DOHH2 (cell line): ENCODE measurements at regions not wholly inside any gene's neighbourhood (a gene's known extent, or its start where the extent isn't known, plus 50 kb on each side); places are given as distances from the start of the nearest gene placed in this dataset.

Source experiments
- H3F3A ChIP-seq: fragments of 200-600 bp; sonication (generic), shearing (Covaris generic); 2 replicates; pipeline ENCODE4 v1.6.0; 2016; ENCODE audit warnings: antibody characterized with exemption, mild to moderate bottlenecking; ENCODE audit not compliant: control insufficient read depth, insufficient read depth
- H3K27ac ChIP-seq: fragments of 200-600 bp; sonication (generic); 2 replicates; pipeline ENCODE4 v1.5.1; 2014; ENCODE audit warnings: low read depth, mild to moderate bottlenecking, low read length, moderate library complexity
- H3K27me3 ChIP-seq: fragments of 200-600 bp; sonication (generic); 2 replicates; pipeline ENCODE4 v1.6.1; 2014; ENCODE audit warnings: mild to moderate bottlenecking, low read length, mixed read lengths; ENCODE audit not compliant: control insufficient read depth
- H3K36me3 ChIP-seq: fragments of 200-600 bp; sonication (generic); 2 replicates; pipeline ENCODE4 v1.6.1; 2014; ENCODE audit warnings: mild to moderate bottlenecking, low read length, moderate library complexity, mixed read lengths; ENCODE audit not compliant: control insufficient read depth
- H3K4me1 ChIP-seq: fragments of 200-600 bp; sonication (generic); 2 replicates; pipeline ENCODE4 v1.6.1; 2014; ENCODE audit warnings: mild to moderate bottlenecking, low read length, mixed read lengths; ENCODE audit not compliant: control insufficient read depth
- H3K4me2 ChIP-seq: fragments of 200-600 bp; sonication (generic); 2 replicates; pipeline ENCODE4 v1.6.0; 2014; ENCODE audit warnings: mild to moderate bottlenecking, low read length, moderate library complexity
- H3K4me3 ChIP-seq: fragments of 200-600 bp; sonication (generic); 2 replicates; pipeline ENCODE4 v1.5.1; 2014; ENCODE audit warnings: mild to moderate bottlenecking, low read length, mixed read lengths
- H3K79me2 ChIP-seq: fragments of 200-600 bp; sonication (generic); 2 replicates; pipeline ENCODE4 v1.6.1; 2014; ENCODE audit warnings: mild to moderate bottlenecking, low read length, mixed read lengths; ENCODE audit not compliant: control insufficient read depth
- H3K9me2 ChIP-seq: fragments of 200-600 bp; sonication (generic); replicated peaks from 2 replicates; pipeline ENCODE4 v1.6.1; 2014; ENCODE audit warnings: mild to moderate bottlenecking, low read length, mixed read lengths; ENCODE audit not compliant: control insufficient read depth
- H3K9me3 ChIP-seq: fragments of 200-600 bp; sonication (generic); 2 replicates; pipeline ENCODE4 v1.6.1; 2014; ENCODE audit warnings: antibody characterized with exemption, low read length, mixed read lengths; ENCODE audit not compliant: control insufficient read depth, insufficient read depth
- H4K20me1 ChIP-seq: fragments of 200-600 bp; sonication (generic); 2 replicates; pipeline ENCODE4 v1.6.0; 2014; ENCODE audit warnings: low read depth, mild to moderate bottlenecking, antibody characterized with exemption, low read length, moderate library complexity; ENCODE audit not compliant: control insufficient read depth, insufficient read depth
- EZH2phosphoT487 ChIP-seq: fragments of 200-600 bp; sonication (generic); IDR thresholded peaks from 2 replicates; pipeline ENCODE4 v1.6.1; 2017; ENCODE audit warnings: borderline replicate concordance, mild to moderate bottlenecking, antibody characterized with exemption, low read length, moderate library complexity, mixed read lengths
- TF ChIP-seq, protein P1 (sequence below): fragments of 200-600 bp; sonication (generic); IDR thresholded peaks from one replicate; pipeline ENCODE4 v1.5.1; 2014; ENCODE audit warnings: antibody characterized with exemption, mild to moderate bottlenecking, low read depth, low read length; ENCODE audit not compliant: poor library complexity, severe bottlenecking

DNA sequence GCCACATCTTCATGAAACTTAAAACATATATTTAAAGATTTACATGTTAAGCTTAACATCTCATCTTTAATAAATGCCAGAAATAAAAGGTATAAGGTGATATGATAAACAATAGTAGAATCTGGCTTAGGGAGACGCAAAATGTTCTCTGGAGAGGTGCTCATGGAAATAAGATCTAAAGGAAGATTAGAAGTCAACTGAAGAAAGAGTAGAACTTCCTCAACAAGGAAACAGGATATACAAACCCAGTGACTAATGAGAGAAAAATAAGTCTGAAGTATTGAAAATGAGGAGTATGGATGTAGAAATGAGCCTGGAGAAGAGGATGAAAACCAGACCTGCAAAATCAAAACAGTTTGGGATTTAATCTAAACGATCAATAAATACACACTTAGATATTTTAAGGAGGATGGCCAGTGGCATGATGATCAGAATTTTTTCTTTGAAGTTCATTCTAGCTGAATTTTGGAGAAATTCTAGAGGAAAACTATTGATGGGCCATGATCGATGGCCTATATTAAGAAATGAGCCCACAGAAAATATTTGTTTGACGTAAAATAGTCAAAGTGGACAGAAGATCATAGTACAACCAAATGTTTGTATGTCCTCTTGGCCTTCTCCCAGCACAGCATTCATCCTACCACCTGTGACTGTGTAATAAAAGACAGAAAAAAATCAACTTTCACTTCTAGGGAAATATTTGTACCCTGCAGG, 387.9 kb upstream of the PTBP2 start:
- Histone ChIP-seq H3K27ac (no peak overlapping the region), H3K9me2 (no peaks in the 10 kb centered on the region), H3K36me3 (no peaks in the 10 kb centered on the region), H3K27me3 (no peaks in the 10 kb centered on the region), H3K9me3 (no peaks in the 10 kb centered on the region), H3K79me2 (no peaks in the 10 kb centered on the region), H3K4me1 (no peaks in the 10 kb centered on the region), H3K4me3 (no peak overlapping the region), H4K20me1 (no peaks in the 10 kb centered on the region), H3F3A (no peaks in the 10 kb centered on the region), H3K4me2 (no peak overlapping the region)
- TF ChIP-seq, protein P1, sequence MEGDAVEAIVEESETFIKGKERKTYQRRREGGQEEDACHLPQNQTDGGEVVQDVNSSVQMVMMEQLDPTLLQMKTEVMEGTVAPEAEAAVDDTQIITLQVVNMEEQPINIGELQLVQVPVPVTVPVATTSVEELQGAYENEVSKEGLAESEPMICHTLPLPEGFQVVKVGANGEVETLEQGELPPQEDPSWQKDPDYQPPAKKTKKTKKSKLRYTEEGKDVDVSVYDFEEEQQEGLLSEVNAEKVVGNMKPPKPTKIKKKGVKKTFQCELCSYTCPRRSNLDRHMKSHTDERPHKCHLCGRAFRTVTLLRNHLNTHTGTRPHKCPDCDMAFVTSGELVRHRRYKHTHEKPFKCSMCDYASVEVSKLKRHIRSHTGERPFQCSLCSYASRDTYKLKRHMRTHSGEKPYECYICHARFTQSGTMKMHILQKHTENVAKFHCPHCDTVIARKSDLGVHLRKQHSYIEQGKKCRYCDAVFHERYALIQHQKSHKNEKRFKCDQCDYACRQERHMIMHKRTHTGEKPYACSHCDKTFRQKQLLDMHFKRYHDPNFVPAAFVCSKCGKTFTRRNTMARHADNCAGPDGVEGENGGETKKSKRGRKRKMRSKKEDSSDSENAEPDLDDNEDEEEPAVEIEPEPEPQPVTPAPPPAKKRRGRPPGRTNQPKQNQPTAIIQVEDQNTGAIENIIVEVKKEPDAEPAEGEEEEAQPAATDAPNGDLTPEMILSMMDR = no peak
- TF ChIP-seq EZH2phosphoT487 = no peak

DNA sequence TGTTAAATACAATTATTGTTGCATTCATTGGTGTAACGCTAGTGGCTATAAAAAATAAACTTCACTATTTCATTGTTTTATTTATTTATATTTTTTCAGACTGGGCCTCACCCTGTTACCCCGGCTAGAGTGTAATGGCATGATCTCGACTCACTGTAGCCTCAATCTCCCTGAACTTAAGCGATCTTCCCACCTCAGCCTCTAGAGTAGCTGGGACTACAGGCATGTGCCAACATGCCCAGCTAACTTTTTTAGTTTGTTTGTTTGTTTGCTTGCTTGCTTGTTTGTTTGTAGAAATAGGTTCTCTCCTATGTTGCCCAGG, 387.4 kb upstream of the PTBP2 start:
- no peak overlapping the region for H3K4me3 ChIP-seq
- no peaks in the 10 kb centered on the region for H4K20me1 ChIP-seq
- no peaks in the 10 kb centered on the region for H3K4me1 ChIP-seq
- H3K36me3 ChIP-seq = no peaks in the 10 kb centered on the region
- H3K27ac ChIP-seq = no peak overlapping the region
- H3K9me3 ChIP-seq = no peaks in the 10 kb centered on the region
- no peaks in the 10 kb centered on the region for H3K79me2 ChIP-seq
- no peaks in the 10 kb centered on the region for H3F3A ChIP-seq
- no peak for TF ChIP-seq EZH2phosphoT487
- TF ChIP-seq, protein P1 = no peak
- H3K4me2 ChIP-seq = no peak overlapping the region
- H3K9me2 ChIP-seq = no peaks in the 10 kb centered on the region
- H3K27me3 ChIP-seq = no peaks in the 10 kb centered on the region

GRCh38 chr1:96338622-96339021, 383.0 kb upstream of the PTBP2 start:
- no peak overlapping the region for H3K4me3 ChIP-seq
- no peaks in the 10 kb centered on the region for H3K27me3 ChIP-seq
- TF ChIP-seq, protein P1 = no peak
- no peak for TF ChIP-seq EZH2phosphoT487

More at GRCh38 chr1:96338622-96339021, 383.0 kb upstream of the PTBP2 start:
- H3K4me2 ChIP-seq = no peak overlapping the region
- H3K9me3 ChIP-seq = no peaks in the 10 kb centered on the region
- H3K36me3 ChIP-seq = no peaks in the 10 kb centered on the region
- H4K20me1 ChIP-seq = no peaks in the 10 kb centered on the region
- no peaks in the 10 kb centered on the region for H3K4me1 ChIP-seq
- no peaks in the 10 kb centered on the region for H3K79me2 ChIP-seq
- no peak overlapping the region for H3K27ac ChIP-seq
- H3K9me2 ChIP-seq = no peaks in the 10 kb centered on the region
- no peaks in the 10 kb centered on the region for H3F3A ChIP-seq
